HepG2 (cell line): ENCODE measurements at regions not wholly inside any gene's neighbourhood (a gene's known extent, or its start where the extent isn't known, plus 50 kb on each side); places are given as distances from the start of the nearest gene placed in this dataset.

Experiments
- ATAC-seq: fragments of 200-7000 bp; cut with Tn5 transposase; 3 replicates; pipeline ENCODE4 v1.9.1; 2020; ENCODE audit warnings: mild to moderate bottlenecking, moderate library complexity
- BruUV-seq: library from RNA; stranded (reverse); fragments of 400-500 nt; replicated peaks from 2 replicates; lab custom pipeline; 2021; lab: Mats Ljungman, UMichigan
- CTCF ChIA-PET: fragments of 300-600 bp; formaldehyde crosslinking; extraction: SDS; loops from one replicate; lab custom pipeline; 2021; ENCODE audit warnings: low total read pairs, inconsistent platforms, low intra/inter-chr PET ratio; lab: Yijun Ruan, JAX
- POLR2A ChIA-PET: fragments of 350-600 bp; sonication (Branson Sonifier 250); formaldehyde crosslinking; loops from one replicate; lab custom pipeline; 2020; ENCODE audit warnings: antibody characterized with exemption, inconsistent platforms; lab: Yijun Ruan, JAX
- DNase-seq: peaks from one replicate; pipeline ENCODE4 v3.0.0-alpha.2; 2015; ENCODE audit warnings: low spot score
- FAIRE-seq: peaks from 3 replicates; lab custom pipeline; 2011; peaks lifted over from hg19 to GRCh38; lab: Jason Lieb, UNC
- H2AFZ ChIP-seq: one replicate; pipeline ENCODE4 v1.6.1; 2011; ENCODE audit warnings: low read length, inconsistent platforms
- H3K27ac ChIP-seq: fragments of 300-600 bp; 3 replicates; pipeline ENCODE4 v1.8.0; 2011; ENCODE audit warnings: mixed run types, mild to moderate bottlenecking, mixed read lengths, low read length, inconsistent platforms; ENCODE audit not compliant: insufficient read depth; ENCODE audit errors: extremely low read length
- H3K27me3 ChIP-seq, 2 experiments: fragments of 200-600 bp in 1 of 2; 2 replicates in 1 of 2; 3 replicates in 1 of 2; pipeline versions ENCODE4 v1.6.0 to v1.8.0; 2011; ENCODE audit warnings: low read length in 2 of 2, mild to moderate bottlenecking in 2 of 2, moderate library complexity in 2 of 2, inconsistent platforms in 1 of 2; ENCODE audit not compliant: insufficient read depth in 2 of 2, control insufficient read depth in 1 of 2
- H3K36me3 ChIP-seq, 2 experiments: fragments of 200-600 bp in 1 of 2; replicated peaks in 1 of 2; 2 replicates in 1 of 2; 3 replicates in 1 of 2; pipeline versions ENCODE4 v1.5.1 to v1.8.0; 2011; ENCODE audit warnings: low read length in 2 of 2, inconsistent platforms in 1 of 2; ENCODE audit not compliant: insufficient read depth in 2 of 2, control insufficient read depth in 1 of 2
- H3K4me1 ChIP-seq: 2 replicates; pipeline ENCODE4 v1.5.1; 2012; ENCODE audit warnings: low read length, inconsistent platforms; ENCODE audit not compliant: insufficient read depth
- H3K4me2 ChIP-seq: 2 replicates; pipeline ENCODE4 v1.6.0; 2011; ENCODE audit warnings: low read depth, low read length, inconsistent platforms
- H3K4me3 ChIP-seq, 3 experiments: fragments of 200-600 bp in 1 of 3; sonication (generic), shearing (Covaris generic) in 1 of 3; replicated peaks in 1 of 3; 2 replicates each; pipeline ENCODE4 v1.5.1; 2011 to 2016; ENCODE audit warnings: low read length in 3 of 3, inconsistent platforms in 2 of 3, low read depth in 2 of 3, mild to moderate bottlenecking in 2 of 3, control low read depth in 1 of 3, mixed read lengths in 1 of 3; ENCODE audit not compliant: insufficient read depth in 1 of 3
- H3K79me2 ChIP-seq: one replicate; pipeline ENCODE4 v1.6.1; 2011; ENCODE audit warnings: low read length, inconsistent platforms; ENCODE audit not compliant: insufficient read depth
- H3K9ac ChIP-seq: 2 replicates; pipeline ENCODE4 v1.6.0; 2011; ENCODE audit warnings: mild to moderate bottlenecking, low read depth, low read length, inconsistent platforms; ENCODE audit not compliant: insufficient read depth
- H3K9me3 ChIP-seq: 2 replicates; pipeline ENCODE4 v1.5.1; 2012; ENCODE audit warnings: mild to moderate bottlenecking, low read length
- H4K20me1 ChIP-seq: 2 replicates; pipeline ENCODE4 v1.6.0; 2011; ENCODE audit warnings: inconsistent platforms, mild to moderate bottlenecking, low read length, moderate library complexity; ENCODE audit not compliant: insufficient read depth
- AGO1 ChIP-seq: fragments of 200-400 bp; formaldehyde crosslinking; IDR thresholded peaks from 2 replicates; pipeline ENCODE4 v1.6.1; 2017; ENCODE audit warnings: mild to moderate bottlenecking, low read depth, low read length, moderate library complexity; ENCODE audit not compliant: poor library complexity, severe bottlenecking
- HIVEP1 ChIP-seq: sonication (generic); formaldehyde crosslinking; IDR thresholded peaks from 2 replicates; pipeline ENCODE4 v1.4.0; 2020; ENCODE audit warnings: mild to moderate bottlenecking, missing genetic modification reagents
- HNF4G ChIP-seq, 2 experiments: sonication (generic) in 1 of 2; formaldehyde crosslinking in 1 of 2; IDR thresholded peaks; 2 replicates each; pipeline versions ENCODE4 v1.4.0 to v1.6.1; 2011 to 2020; ENCODE audit warnings: borderline replicate concordance in 2 of 2, low read depth in 2 of 2, mild to moderate bottlenecking in 2 of 2, low read length in 1 of 2, missing genetic modification reagents in 1 of 2, moderate library complexity in 1 of 2
- NR2F6 ChIP-seq, 2 experiments: IDR thresholded peaks; 2 replicates each; pipeline ENCODE4 v1.6.1; 2016; ENCODE audit warnings: antibody characterized with exemption in 1 of 2, mild to moderate bottlenecking in 1 of 2
- RARG ChIP-seq: sonication (generic); formaldehyde crosslinking; IDR thresholded peaks from 2 replicates; pipeline ENCODE4 v1.4.0; 2020; ENCODE audit warnings: low read depth, mild to moderate bottlenecking, missing genetic modification reagents
- SRSF9 ChIP-seq: fragments of 200-400 bp; formaldehyde crosslinking; IDR thresholded peaks from 2 replicates; pipeline ENCODE4 v1.6.1; 2018; ENCODE audit warnings: borderline replicate concordance, mild to moderate bottlenecking, low read depth, low read length; ENCODE audit not compliant: insufficient read depth, poor library complexity, severe bottlenecking
- ZBTB1 ChIP-seq: sonication (generic); formaldehyde crosslinking; IDR thresholded peaks from 2 replicates; pipeline ENCODE4 v1.4.0; 2020; ENCODE audit warnings: missing genetic modification reagents, borderline replicate concordance
- ZFAT ChIP-seq: sonication (generic); formaldehyde crosslinking; conservative IDR thresholded peaks from 2 replicates; pipeline ENCODE4 v1.8.1; 2023; ENCODE audit warnings: missing genetic modification reagents, inconsistent platforms
- ZMYM4 ChIP-seq: sonication (generic); formaldehyde crosslinking; IDR thresholded peaks from 2 replicates; pipeline ENCODE4 v1.8.1; 2023; ENCODE audit warnings: mild to moderate bottlenecking, missing genetic modification reagents
- WGBS: methylation state at CpG from one replicate; pipeline ENCODE4 v1.1.6; 2017; ENCODE audit warnings: low lambda C conversion rate; 5-methylcytosine and 5-hydroxymethylcytosine counted together
- in situ Hi-C: cut with HindIII; loops from 2 replicates; pipeline ENCODE4 v1.10.0; 2017; ENCODE audit warnings: low pct_unique_long_range_greater_than_20kb; ENCODE audit not compliant: extremely low pct_ligation_motif_present
- intact Hi-C: fragments of 100-400 bp; cut with micrococcal nuclease; formaldehyde crosslinking; loops from one replicate; pipeline ENCODE4 v1.10.0; 2022; ENCODE audit not compliant: unreplicated experiment

- POLR2A ChIA-PET, result no interaction called here
- no peaks in the 10 kb centered on the region for H3K4me1 ChIP-seq
- BruUV-seq, result no TSS peak
- H3K36me3 ChIP-seq, result no peaks in the 10 kb centered on the region
- 1% methylated on average over 4 of the region's 4 CpGs for WGBS
- FAIRE-seq, result no peak
- CTCF ChIA-PET, result no interaction called here
- H3K27me3 ChIP-seq, result no peaks in the 10 kb centered on the region
- no peaks in the 10 kb centered on the region for H4K20me1 ChIP-seq
- H3K79me2 ChIP-seq, result no peaks in the 10 kb centered on the region
- no peak overlapping the region for H3K4me2 ChIP-seq
- intact Hi-C loops, result no loop called here
- in situ Hi-C loops, result no loop called here
- no peak for ATAC-seq
- H2AFZ ChIP-seq, result no peak overlapping the region
- no peak overlapping the region for H3K9ac ChIP-seq
- H3K27ac ChIP-seq, result no peak overlapping the region
- H3K4me3 ChIP-seq, result no peak overlapping the region
- H3K9me3 ChIP-seq, result no peaks in the 10 kb centered on the region
- DNase-seq, result no peak
- TF ChIP-seq HIVEP1 (CRISPR knock-in tag), result no peak
- no peak for TF ChIP-seq AGO1
- no peak for TF ChIP-seq SRSF9
- TF ChIP-seq ZFAT, result no peak
- TF ChIP-seq ZMYM4, result no peak
- TF ChIP-seq RARG (CRISPR knock-in tag), result no peak
- no peak for TF ChIP-seq ZBTB1 (CRISPR knock-in tag)
- TF ChIP-seq HNF4G (IDR thresholded peaks at IDR 0.05; ENCODE audit: borderline replicate concordance, low read depth, low read length), result no peak
- TF ChIP-seq HNF4G (CRISPR knock-in tag; IDR thresholded peaks at IDR 0.05; ENCODE audit: borderline replicate concordance, low read depth), result no peak
- TF ChIP-seq NR2F6 (IDR thresholded peaks at IDR 0.05), result no peak
- TF ChIP-seq NR2F6 (CRISPR knock-in tag; IDR thresholded peaks at IDR 0.05), result no peak
Measured at GRCh38 chr5:174897281-174897950, 173.0 kb downstream of the MSX2 start.
